ENCODE measurements at regions not wholly inside any gene's neighbourhood (a gene's known extent, or its start where the extent isn't known, plus 50 kb on each side); places are given as distances from the start of the nearest gene placed in this dataset.
"Not testable (repeated sequence)": the region's sequence is repeated elsewhere in the genome, so short reads cannot be mapped to it uniquely, and the experiment has no call there.

DNA sequence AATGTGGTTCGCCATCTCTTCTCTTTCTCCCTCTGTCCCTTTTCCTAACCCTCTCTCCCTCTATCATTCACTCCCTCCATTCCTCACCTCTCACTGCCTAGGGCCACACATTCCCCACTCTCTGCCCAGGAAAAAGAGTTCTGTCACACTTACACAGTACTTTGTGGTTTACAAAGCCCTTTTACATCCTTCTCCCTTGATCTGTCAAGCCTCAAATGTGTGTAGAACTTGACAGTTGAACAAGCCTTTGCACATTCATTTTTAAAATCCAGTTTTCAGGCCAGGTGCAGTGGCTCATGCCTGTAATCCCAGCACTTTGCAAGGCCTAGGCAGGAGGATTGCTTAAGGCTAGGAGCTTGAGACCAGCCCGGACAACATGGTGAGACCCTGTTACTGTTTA, 156.3 kb downstream of the VSIG4 start:
- no peak for FAIRE-seq
- no peaks in the 10 kb centered on the region for H3K4me1 ChIP-seq
- H3K27me3 ChIP-seq: no peaks in the 10 kb centered on the region
- no peak for TF ChIP-seq CTCF (IDR thresholded peaks at IDR 0.05)
- H3K4me3 ChIP-seq: no peak overlapping the region
- no peaks in the 10 kb centered on the region for H3K36me3 ChIP-seq
- no peak for DNase-seq
- 39 to 49% methylated on average over 2 of the region's 2 CpGs for WGBS, 2 donors
- no peak overlapping the region for H3K27ac ChIP-seq
- H3K9me3 ChIP-seq: no peaks in the 10 kb centered on the region
- ATAC-seq: no peak
- intact Hi-C loops (cut with DNase I): no loop called here

DNA sequence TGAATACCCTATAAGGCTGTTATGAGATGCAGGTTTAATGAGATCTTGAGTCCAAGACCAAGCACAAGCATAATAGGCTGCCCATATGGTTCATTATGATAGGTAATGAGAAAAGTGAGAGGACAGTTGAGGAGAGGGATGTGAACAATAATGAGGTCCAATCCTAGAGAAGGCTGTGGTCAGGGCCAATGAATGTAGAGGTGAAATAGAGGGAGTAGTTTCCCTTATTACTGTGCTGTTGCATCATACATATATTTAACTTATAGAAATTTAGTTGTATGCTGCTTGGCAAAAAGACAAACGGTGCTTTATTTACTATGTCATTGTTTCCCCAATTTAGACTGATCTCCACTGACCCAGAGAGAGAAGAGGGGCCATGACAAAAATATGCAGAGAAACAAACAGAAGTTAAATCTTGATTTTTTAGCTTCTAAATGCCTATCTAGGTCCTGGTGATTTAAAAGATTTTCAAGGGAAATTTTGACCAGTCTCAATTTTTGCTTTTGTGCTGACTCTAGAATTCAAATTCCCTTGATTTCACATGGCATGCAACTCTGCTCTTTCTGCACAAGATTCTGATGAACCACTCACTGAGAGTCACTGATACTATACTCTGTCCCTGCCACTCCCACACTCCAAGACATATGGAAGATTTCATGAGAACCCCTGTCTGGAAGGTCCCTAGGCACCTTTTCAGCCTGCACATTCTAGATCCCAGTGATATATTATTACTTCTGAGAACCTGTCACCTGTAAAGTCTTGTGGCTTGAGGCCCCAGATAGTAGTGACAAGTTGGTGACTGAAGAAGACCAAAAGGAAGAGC, 159.7 kb downstream of the VSIG4 start:
- Histone ChIP-seq H3K9me3 (no peaks in the 10 kb centered on the region), H3K27me3 (peaks cover 0 to 2% (median 0%) of the 10 kb centered on the region in 4 donors), H3K4me3 (no peak overlapping the region), H3K36me3 (no peaks in the 10 kb centered on the region), H3K4me1 (no peaks in the 10 kb centered on the region), H3K27ac (no peak overlapping the region)
- intact Hi-C loops (cut with DNase I): no loop called here
- 38 to 43% methylated on average over 1 of the region's 1 CpG for WGBS, 2 donors
- no peak for DNase-seq
- no peak for ATAC-seq
- TF ChIP-seq CTCF (IDR thresholded peaks at IDR 0.05): no peak
- FAIRE-seq: no peak

DNA sequence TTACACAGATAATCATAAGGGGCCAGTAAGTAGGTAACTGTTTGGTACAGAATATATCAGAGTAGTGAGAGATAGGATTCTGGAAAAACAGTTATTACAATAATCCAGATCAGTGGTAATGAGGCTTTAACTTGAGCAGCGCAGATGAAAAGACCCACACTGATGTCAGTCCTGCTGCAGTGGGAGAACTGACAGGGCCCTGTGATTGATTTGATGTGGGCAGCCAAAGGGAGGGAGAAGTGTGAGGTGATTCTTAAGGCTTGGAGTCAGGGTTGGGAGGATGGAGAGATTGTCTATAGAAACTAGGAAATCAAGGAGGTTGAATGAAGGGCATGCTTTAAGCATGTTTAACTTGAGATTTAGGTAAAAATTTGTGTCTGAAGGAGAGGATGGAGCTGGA, 161.4 kb downstream of the VSIG4 start:
- H3K9me3 ChIP-seq: no peaks in the 10 kb centered on the region
- no peak for FAIRE-seq
- WGBS, 2 donors: 47 to 70% methylated on average over 1 of the region's 1 CpG
- ATAC-seq: no peak
- no peak overlapping the region for H3K4me3 ChIP-seq
- intact Hi-C loops (cut with DNase I): no loop called here
- no peak overlapping the region for H3K27ac ChIP-seq
- no peak for TF ChIP-seq CTCF (IDR thresholded peaks at IDR 0.05)
- no peaks in the 10 kb centered on the region for H3K36me3 ChIP-seq
- DNase-seq: no peak
- H3K4me1 ChIP-seq: no peaks in the 10 kb centered on the region
- peaks cover 0 to 5% (median under 1%) of the 10 kb centered on the region in 4 donors for H3K27me3 ChIP-seq

DNA sequence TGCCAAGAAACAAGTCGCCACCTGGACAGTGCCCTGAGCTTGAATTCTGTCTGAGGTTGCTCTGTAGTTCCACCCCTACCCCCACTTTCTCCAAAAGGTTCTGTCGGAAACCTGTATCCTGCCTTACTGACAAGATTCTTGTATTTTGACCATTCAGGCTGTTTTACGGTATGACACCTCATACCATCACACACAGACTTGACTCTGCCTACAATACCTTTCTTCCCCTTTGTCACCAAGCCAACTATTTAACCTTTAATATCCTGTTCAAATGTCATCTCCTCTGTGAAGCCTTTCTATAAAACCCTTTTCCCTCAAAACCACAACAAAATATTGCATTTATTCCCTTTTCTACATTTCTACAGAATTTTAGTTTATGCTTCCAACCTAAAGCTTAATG, 161.9 kb downstream of the VSIG4 start:
- TF ChIP-seq CTCF (IDR thresholded peaks at IDR 0.05): no peak
- DNase-seq (no peak), FAIRE-seq (no peak), ATAC-seq (no peak)
- Histone ChIP-seq H3K9me3 (no peaks in the 10 kb centered on the region), H3K27me3 (peaks cover 0 to 5% (median 1%) of the 10 kb centered on the region in 4 donors), H3K4me1 (no peaks in the 10 kb centered on the region), H3K4me3 (no peak overlapping the region), H3K36me3 (no peaks in the 10 kb centered on the region), H3K27ac (no peak overlapping the region)
- intact Hi-C loops (cut with DNase I): no loop called here
- WGBS, 2 donors: 48 to 62% methylated on average over 3 of the region's 3 CpGs

DNA sequence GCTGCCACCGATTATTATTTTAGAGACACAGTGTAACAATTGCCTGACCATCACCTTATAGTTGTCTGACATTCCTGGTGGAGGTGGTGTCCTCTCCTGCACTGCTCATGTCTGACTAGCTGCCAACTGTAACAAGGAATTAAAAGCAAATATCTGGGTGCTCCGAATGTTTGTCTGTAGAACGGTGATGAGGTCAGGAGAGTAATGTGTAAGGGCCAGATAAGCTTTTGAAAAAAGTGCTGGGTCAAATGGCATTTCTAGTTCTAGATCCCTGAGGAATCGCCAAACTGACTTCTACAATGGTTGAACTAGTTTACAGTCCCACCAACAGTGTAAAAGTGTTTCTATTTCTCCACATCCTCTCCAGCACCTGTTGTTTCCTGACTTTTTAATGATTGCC, 164.3 kb downstream of the VSIG4 start:
- FAIRE-seq: not testable (repeated sequence)

More for the DNA sequence above, 164.3 kb downstream of the VSIG4 start:
- ATAC-seq; H3K4me3 ChIP-seq; H3K27me3 ChIP-seq; H3K27ac ChIP-seq; H3K4me1 ChIP-seq; H3K36me3 ChIP-seq; H3K9me3 ChIP-seq; DNase-seq; intact Hi-C loops (cut with DNase I): not testable (repeated sequence)
- WGBS, 2 donors: 47 to 48% methylated on average over 4 of the region's 4 CpGs
